K562 (cell line): ENCODE measurements at regions not wholly inside any gene's neighbourhood (a gene's known extent, or its start where the extent isn't known, plus 50 kb on each side); places are given as distances from the start of the nearest gene placed in this dataset.
A peak's percentile ranks its signal among the peaks of the same experiment; 100 is the strongest.

ENCODE experiments used
- ATAC-seq: fragments of 200-7000 bp; cut with Tn5 transposase; 3 replicates; pipeline ENCODE4 v1.9.1; 2020; ENCODE audit warnings: moderate library complexity
- BruUV-seq: library from RNA; stranded (reverse); fragments of 400-500 nt; replicated peaks from 2 replicates; lab custom pipeline; 2021; lab: Mats Ljungman, UMichigan
- CTCF ChIA-PET: fragments of 300-600 bp; formaldehyde crosslinking; extraction: SDS; loops from one replicate; lab custom pipeline; 2021; ENCODE audit warnings: low intra/inter-chr PET ratio; lab: Yijun Ruan, JAX
- POLR2A ChIA-PET: fragments of 300-600, 350-650 bp; sonication (Branson Sonifier 250); formaldehyde crosslinking; extraction: SDS; loops from one replicate; lab custom pipeline; 2021; ENCODE audit warnings: antibody characterized with exemption, inconsistent platforms; lab: Yijun Ruan, JAX
- DNase-seq, 4 experiments: peaks; one replicate each; pipeline versions ENCODE4 v3.0.0 to v3.0.0-alpha.2; 2011 to 2018; ENCODE audit warnings: low spot score in 3 of 4, mixed read lengths in 3 of 4; ENCODE audit errors: extremely low read depth in 1 of 4
- FAIRE-seq: peaks from 2 replicates; lab custom pipeline; 2011; peaks lifted over from hg19 to GRCh38; lab: Jason Lieb, UNC
- H2AFZ ChIP-seq: 2 replicates; pipeline ENCODE4 v1.6.0; 2011; ENCODE audit warnings: low read depth, low read length, control low read depth, inconsistent platforms
- H3K27ac ChIP-seq: fragments of 200-600 bp; 3 replicates; pipeline ENCODE4 v1.8.0; 2011; ENCODE audit warnings: low read depth, mild to moderate bottlenecking, control low read depth, inconsistent platforms, low read length, moderate library complexity, mixed read lengths; ENCODE audit errors: extremely low read depth
- H3K27me3 ChIP-seq, 2 experiments: fragments of 300-600 bp in 1 of 2; 2 replicates in 1 of 2; 3 replicates in 1 of 2; pipeline versions ENCODE4 v1.6.0 to v1.8.0; 2011; ENCODE audit warnings: inconsistent platforms in 2 of 2, low read length in 2 of 2, mild to moderate bottlenecking in 1 of 2, mixed read lengths in 1 of 2, moderate library complexity in 1 of 2; ENCODE audit not compliant: control insufficient read depth in 2 of 2, insufficient read depth in 2 of 2
- H3K36me3 ChIP-seq: fragments of 300-600 bp; 3 replicates; pipeline ENCODE4 v1.8.0; 2011; ENCODE audit warnings: mild to moderate bottlenecking, low read length, inconsistent platforms; ENCODE audit not compliant: control insufficient read depth, insufficient read depth
- H3K4me1 ChIP-seq, 2 experiments: fragments of 200-600 bp in 1 of 2; replicated peaks in 1 of 2; 2 replicates in 1 of 2; 3 replicates in 1 of 2; pipeline versions ENCODE4 v1.5.1 to v1.8.0; 2011; ENCODE audit warnings: inconsistent platforms in 2 of 2, low read length in 2 of 2, mild to moderate bottlenecking in 1 of 2, mixed read lengths in 1 of 2, moderate library complexity in 1 of 2; ENCODE audit not compliant: control insufficient read depth in 2 of 2, insufficient read depth in 2 of 2
- H3K4me2 ChIP-seq: 2 replicates; pipeline ENCODE4 v1.6.1; 2011; ENCODE audit warnings: low read length, control low read depth, inconsistent platforms, mixed read lengths; ENCODE audit not compliant: insufficient read depth
- H3K4me3 ChIP-seq: fragments of 200-600 bp; sonication (generic), shearing (Covaris generic); 2 replicates; pipeline ENCODE4 v1.5.1; 2016; ENCODE audit warnings: control low read depth, inconsistent platforms
- H3K79me2 ChIP-seq: fragments of 200-600 bp; 3 replicates; pipeline ENCODE4 v1.8.0; 2011; ENCODE audit warnings: low read length, inconsistent platforms; ENCODE audit not compliant: control insufficient read depth, insufficient read depth
- H3K9ac ChIP-seq, 2 experiments: 2 replicates each; pipeline versions ENCODE4 v1.6.0 to v1.6.1; 2011; ENCODE audit warnings: low read depth in 2 of 2, low read length in 2 of 2, control low read depth in 1 of 2, inconsistent platforms in 1 of 2, mild to moderate bottlenecking in 1 of 2, mixed read lengths in 1 of 2; ENCODE audit not compliant: insufficient read depth in 1 of 2
- H3K9me1 ChIP-seq: one replicate; pipeline ENCODE4 v1.6.0; 2011; ENCODE audit warnings: inconsistent platforms, mild to moderate bottlenecking, low read length, moderate library complexity; ENCODE audit not compliant: control insufficient read depth, insufficient read depth
- H3K9me3 ChIP-seq: replicated peaks from 2 replicates; pipeline ENCODE4 v1.5.1; 2011; ENCODE audit warnings: low read depth, low read length, inconsistent platforms; ENCODE audit not compliant: control insufficient read depth, insufficient read depth
- H4K20me1 ChIP-seq: replicated peaks from 2 replicates; pipeline ENCODE4 v1.6.1; 2011; ENCODE audit warnings: low read length, inconsistent platforms, mixed read lengths; ENCODE audit not compliant: control insufficient read depth, insufficient read depth
- ARID1B ChIP-seq: fragments of 450-650 bp; IDR thresholded peaks from 2 replicates; pipeline ENCODE4 v1.6.1; 2016; ENCODE audit warnings: antibody characterized with exemption, mild to moderate bottlenecking, inconsistent platforms
- ASH1L ChIP-seq: fragments of 450-650 bp; IDR thresholded peaks from 2 replicates; pipeline ENCODE4 v1.6.1; 2018; ENCODE audit warnings: borderline replicate concordance, mild to moderate bottlenecking, low read depth; ENCODE audit not compliant: partially characterized antibody
- ATF7 ChIP-seq: fragments of 450-650 bp; IDR thresholded peaks from 2 replicates; pipeline ENCODE4 v1.7.1; 2014; ENCODE audit warnings: mild to moderate bottlenecking, moderate library complexity
- CBFA2T3 ChIP-seq: fragments of 450-650 bp; IDR thresholded peaks from 2 replicates; pipeline ENCODE4 v1.6.1; 2017
- HDAC1 ChIP-seq, 2 experiments: fragments of 450-650 bp; IDR thresholded peaks; 2 replicates each; pipeline ENCODE4 v1.6.1; 2016 to 2017; ENCODE audit warnings: inconsistent platforms in 1 of 2, mild to moderate bottlenecking in 1 of 2, moderate library complexity in 1 of 2
- HOXB6 ChIP-seq: fragments of 250-450 bp; sonication (Bioruptor Pico); IDR thresholded peaks from 2 replicates; pipeline ENCODE4 v1.5.1; 2022; ENCODE audit warnings: mild to moderate bottlenecking, borderline replicate concordance
- MTA2 ChIP-seq: fragments of 450-650 bp; IDR thresholded peaks from 2 replicates; pipeline ENCODE4 v1.6.1; 2016; ENCODE audit warnings: low read depth
- NFIC ChIP-seq: fragments of 450-650 bp; IDR thresholded peaks from 2 replicates; pipeline ENCODE4 v1.6.1; 2017; ENCODE audit warnings: mild to moderate bottlenecking, inconsistent platforms
- NKRF ChIP-seq: fragments of 450-650 bp; IDR thresholded peaks from 2 replicates; pipeline ENCODE4 v1.6.1; 2016; ENCODE audit warnings: borderline replicate concordance
- RBM39 ChIP-seq: fragments of 200-400 bp; formaldehyde crosslinking; optimal IDR thresholded peaks from 2 replicates; pipeline ENCODE3; 2018; ENCODE audit warnings: low read depth, low read length
- TAL1 ChIP-seq: fragments of 450-650 bp; IDR thresholded peaks from 2 replicates; pipeline ENCODE4 v1.6.1; 2016; ENCODE audit warnings: mild to moderate bottlenecking
- TCF3 ChIP-seq: sonication (generic); formaldehyde crosslinking; IDR thresholded peaks from 2 replicates; pipeline ENCODE4 v1.4.0; 2020; ENCODE audit warnings: mild to moderate bottlenecking, missing genetic modification reagents
- ZNF217 ChIP-seq: sonication (generic); formaldehyde crosslinking; IDR thresholded peaks from 2 replicates; pipeline ENCODE4 v1.8.0; 2022; ENCODE audit warnings: mild to moderate bottlenecking, missing genetic modification reagents
- WGBS: fragments of 100-300 bp; shearing (Covaris generic); methylation state at CpG from one replicate; pipeline ENCODE4 v1.1.6; 2016; ENCODE audit warnings: low coverage, mixed read lengths; ENCODE audit not compliant: insufficient coverage; ENCODE audit errors: missing lambda C conversion rate; 5-methylcytosine and 5-hydroxymethylcytosine counted together
- in situ Hi-C: fragments of 300-500 bp; cut with MboI; formaldehyde crosslinking; loops from 4 replicates; pipeline ENCODE4 v1.15.0; 2018; ENCODE audit warnings: inconsistent platforms, mixed read lengths
- intact Hi-C: fragments of 100-400 bp; cut with micrococcal nuclease; formaldehyde crosslinking; loops from 2 replicates; pipeline ENCODE4 v1.14.2; 2022
- TF ChIP-seq, protein P1 (sequence below): fragments of 250-450 bp; sonication (Bioruptor Pico); IDR thresholded peaks from 2 replicates; pipeline ENCODE4 v1.4.0; 2020
- TF ChIP-seq, protein P2 (sequence below): fragments of 250-450 bp; sonication (Bioruptor Pico); IDR thresholded peaks from 2 replicates; pipeline ENCODE4 v1.5.0; 2021; ENCODE audit warnings: mild to moderate bottlenecking, moderate library complexity
- TF ChIP-seq, protein P3 (sequence below): fragments of 250-450 bp; sonication (Bioruptor Pico); IDR thresholded peaks from 2 replicates; pipeline ENCODE4 v1.8.0; 2021; ENCODE audit warnings: moderate library complexity, mild to moderate bottlenecking, inconsistent platforms

DNA sequence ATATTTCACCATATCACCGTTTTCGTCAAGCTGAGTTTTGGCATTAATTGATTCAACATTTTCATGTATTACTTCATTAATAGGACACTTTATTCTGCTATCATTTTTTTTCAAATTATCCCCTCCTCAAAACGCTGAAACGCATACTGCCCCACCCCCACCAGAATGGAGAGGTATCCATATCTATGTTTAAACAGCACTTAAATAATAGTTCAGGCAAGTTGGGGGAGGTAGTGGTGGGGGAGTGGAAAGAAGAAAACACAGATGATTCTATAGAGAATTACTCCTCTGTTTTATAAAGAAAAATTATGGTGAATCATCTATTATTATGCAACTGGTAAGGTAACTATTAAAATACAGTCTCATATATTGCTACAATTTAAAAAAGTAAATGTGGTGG is 314.4 kb upstream of the ZEB2 start:
- BruUV-seq: no TSS peak
- TF ChIP-seq, protein P1, sequence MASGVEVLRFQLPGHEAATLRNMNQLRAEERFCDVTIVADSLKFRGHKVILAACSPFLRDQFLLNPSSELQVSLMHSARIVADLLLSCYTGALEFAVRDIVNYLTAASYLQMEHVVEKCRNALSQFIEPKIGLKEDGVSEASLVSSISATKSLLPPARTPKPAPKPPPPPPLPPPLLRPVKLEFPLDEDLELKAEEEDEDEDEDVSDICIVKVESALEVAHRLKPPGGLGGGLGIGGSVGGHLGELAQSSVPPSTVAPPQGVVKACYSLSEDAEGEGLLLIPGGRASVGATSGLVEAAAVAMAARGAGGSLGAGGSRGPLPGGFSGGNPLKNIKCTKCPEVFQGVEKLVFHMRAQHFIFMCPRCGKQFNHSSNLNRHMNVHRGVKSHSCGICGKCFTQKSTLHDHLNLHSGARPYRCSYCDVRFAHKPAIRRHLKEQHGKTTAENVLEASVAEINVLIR (CRISPR knock-in tag): no peak
- TF ChIP-seq RBM39 (no peak), CBFA2T3 (peak; percentile 70), HOXB6 (no peak), ATF7 (no peak), MTA2 (0 out of 2 replicates have a peak, but pooled peaks have one; percentile 14), ASH1L (no peak), NKRF (no peak), NFIC (0 out of 2 replicates have a peak, but pooled peaks have one; percentile 4), TCF3 (CRISPR knock-in tag) (no peak), TAL1 (peak; percentile 39; the same call in 1 of the 2 replicates), ZNF217 (no peak), ARID1B (peak; percentile 56), HDAC1 (IDR thresholded peaks at IDR 0.05) (no peak)
- TF ChIP-seq, protein P2, sequence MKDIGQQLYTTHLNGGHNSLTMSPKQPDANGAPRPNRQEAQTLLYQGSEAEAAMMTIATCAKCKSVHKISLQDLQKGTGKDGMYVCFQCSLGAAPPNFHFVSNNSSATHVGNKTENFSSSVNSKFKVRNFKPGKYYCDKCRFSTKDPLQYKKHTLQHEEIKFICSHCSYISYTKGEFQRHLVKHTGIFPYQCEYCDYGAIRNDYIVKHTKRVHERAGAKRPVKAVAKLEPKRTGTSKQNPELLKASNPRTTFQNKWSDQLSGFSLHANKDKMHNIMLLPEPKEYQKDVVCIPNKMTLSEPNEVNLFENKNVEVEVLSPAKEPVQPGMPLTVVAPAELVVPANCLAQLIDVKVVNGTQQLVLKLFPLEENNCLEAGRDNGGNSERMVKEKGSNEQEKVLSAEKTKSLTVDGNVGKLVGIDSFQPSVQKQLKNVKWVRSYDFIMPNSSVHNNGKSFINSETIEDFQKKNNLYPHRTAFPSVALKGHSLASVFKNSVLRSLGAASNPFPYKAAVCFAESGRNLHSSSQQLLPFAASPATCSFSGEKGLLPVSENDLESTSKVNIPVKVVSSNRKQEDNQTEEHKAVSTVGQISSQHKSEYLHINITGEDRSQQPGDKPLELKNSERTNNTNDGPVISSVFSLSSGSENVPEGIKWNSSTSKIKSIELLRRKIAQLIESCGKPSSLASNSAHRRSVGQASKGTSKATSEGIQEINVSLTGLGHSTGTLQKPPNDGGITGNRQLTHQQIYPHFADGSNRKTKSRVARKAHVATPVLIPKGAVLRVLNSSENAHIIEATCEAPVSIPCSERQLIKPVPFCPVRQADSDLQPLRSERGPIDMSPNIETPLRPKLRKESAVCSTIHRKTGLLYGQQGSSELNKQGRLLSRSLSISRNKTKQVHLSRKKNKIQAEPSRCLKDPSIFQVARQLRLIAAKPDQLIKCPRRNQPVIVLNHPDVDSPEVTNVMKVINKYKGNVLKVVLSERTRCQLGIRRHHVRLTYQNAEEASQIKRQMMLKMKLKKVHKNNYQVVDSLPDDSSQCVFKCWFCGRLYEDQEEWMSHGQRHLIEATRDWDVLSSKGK (CRISPR knock-in tag): no peak
- TF ChIP-seq, protein P3, sequence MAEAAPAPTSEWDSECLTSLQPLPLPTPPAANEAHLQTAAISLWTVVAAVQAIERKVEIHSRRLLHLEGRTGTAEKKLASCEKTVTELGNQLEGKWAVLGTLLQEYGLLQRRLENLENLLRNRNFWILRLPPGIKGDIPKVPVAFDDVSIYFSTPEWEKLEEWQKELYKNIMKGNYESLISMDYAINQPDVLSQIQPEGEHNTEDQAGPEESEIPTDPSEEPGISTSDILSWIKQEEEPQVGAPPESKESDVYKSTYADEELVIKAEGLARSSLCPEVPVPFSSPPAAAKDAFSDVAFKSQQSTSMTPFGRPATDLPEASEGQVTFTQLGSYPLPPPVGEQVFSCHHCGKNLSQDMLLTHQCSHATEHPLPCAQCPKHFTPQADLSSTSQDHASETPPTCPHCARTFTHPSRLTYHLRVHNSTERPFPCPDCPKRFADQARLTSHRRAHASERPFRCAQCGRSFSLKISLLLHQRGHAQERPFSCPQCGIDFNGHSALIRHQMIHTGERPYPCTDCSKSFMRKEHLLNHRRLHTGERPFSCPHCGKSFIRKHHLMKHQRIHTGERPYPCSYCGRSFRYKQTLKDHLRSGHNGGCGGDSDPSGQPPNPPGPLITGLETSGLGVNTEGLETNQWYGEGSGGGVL: no peak

More for the DNA sequence above, 314.4 kb upstream of the ZEB2 start:
- ATAC-seq (peak; percentile 46; the same call in 2 of the 3 replicates), FAIRE-seq (no peak), DNase-seq (peak in 3 of 4 experiments; percentile 11 to 24 (median 21))
- in situ Hi-C loops: no loop called here
- Histone ChIP-seq H3K27me3 (no peaks in the 10 kb centered on the region), H3K4me2 (no peak overlapping the region), H3K4me1 (peaks cover 0 to 11% of the 10 kb centered on the region in 2 experiments; a peak in 3 of 5 replicates), H3K9me1 (no peaks in the 10 kb centered on the region), H2AFZ (peak overlapping the region; percentile 93), H3K9ac (no peak overlapping the region), H4K20me1 (no peaks in the 10 kb centered on the region), H3K79me2 (no peaks in the 10 kb centered on the region), H3K36me3 (no peaks in the 10 kb centered on the region), H3K27ac (no peak overlapping the region), H3K4me3 (no peak overlapping the region), H3K9me3 (no peaks in the 10 kb centered on the region)
- intact Hi-C loops: no loop called here
- WGBS: 40% methylated on average over 4 of the region's 4 CpGs
- ChIA-PET POLR2A (no interaction called here), CTCF (no interaction called here)
